ENCODE measurements at regions not wholly inside any gene's neighbourhood (a gene's known extent, or its start where the extent isn't known, plus 50 kb on each side); places are given as distances from the start of the nearest gene placed in this dataset.

DNA sequence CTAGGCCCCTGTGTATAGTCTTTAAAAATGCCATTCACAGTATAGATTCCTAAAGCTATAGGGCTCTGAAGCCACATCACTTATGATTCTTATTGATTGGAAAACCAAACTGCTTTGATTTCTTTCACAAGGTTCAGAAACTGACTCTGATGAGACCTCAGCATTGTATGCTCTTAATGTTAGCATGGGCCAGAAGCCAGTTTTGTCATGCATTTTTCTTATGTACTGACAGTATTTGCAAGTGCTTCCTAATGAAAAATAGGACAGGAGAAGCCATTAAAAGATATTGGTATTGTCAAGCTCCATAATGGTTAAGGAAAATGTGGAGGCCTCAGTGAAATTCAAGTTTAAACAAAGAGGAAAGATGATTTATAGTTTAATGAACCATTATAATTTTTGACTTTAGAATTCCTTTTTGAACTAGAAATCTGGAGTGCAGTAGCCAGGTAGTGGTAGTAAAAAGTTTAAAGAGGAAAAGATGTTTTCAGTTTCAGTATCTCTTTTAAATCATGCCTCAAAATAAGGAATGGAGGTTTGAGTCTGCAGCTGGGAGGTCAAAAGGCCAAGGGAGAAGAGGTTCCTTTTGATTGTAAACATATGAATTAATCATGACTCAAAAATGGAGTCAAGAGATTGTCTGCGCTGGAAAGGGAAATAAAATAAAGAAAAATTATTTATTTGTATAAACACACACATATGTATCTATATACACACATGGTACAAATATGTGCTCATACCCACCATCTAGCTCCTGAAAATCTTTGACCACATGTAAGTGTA is 388.1 kb upstream of the PRICKLE1 start:
- FAIRE-seq (no peak), DNase-seq (ENCODE audit: insufficient read length, low spot score) (no peak)
- TF ChIP-seq, protein P1, sequence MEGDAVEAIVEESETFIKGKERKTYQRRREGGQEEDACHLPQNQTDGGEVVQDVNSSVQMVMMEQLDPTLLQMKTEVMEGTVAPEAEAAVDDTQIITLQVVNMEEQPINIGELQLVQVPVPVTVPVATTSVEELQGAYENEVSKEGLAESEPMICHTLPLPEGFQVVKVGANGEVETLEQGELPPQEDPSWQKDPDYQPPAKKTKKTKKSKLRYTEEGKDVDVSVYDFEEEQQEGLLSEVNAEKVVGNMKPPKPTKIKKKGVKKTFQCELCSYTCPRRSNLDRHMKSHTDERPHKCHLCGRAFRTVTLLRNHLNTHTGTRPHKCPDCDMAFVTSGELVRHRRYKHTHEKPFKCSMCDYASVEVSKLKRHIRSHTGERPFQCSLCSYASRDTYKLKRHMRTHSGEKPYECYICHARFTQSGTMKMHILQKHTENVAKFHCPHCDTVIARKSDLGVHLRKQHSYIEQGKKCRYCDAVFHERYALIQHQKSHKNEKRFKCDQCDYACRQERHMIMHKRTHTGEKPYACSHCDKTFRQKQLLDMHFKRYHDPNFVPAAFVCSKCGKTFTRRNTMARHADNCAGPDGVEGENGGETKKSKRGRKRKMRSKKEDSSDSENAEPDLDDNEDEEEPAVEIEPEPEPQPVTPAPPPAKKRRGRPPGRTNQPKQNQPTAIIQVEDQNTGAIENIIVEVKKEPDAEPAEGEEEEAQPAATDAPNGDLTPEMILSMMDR (IDR thresholded peaks at IDR 0.05; ENCODE audit: insufficient read depth, missing control alignments) = no peak

DNA sequence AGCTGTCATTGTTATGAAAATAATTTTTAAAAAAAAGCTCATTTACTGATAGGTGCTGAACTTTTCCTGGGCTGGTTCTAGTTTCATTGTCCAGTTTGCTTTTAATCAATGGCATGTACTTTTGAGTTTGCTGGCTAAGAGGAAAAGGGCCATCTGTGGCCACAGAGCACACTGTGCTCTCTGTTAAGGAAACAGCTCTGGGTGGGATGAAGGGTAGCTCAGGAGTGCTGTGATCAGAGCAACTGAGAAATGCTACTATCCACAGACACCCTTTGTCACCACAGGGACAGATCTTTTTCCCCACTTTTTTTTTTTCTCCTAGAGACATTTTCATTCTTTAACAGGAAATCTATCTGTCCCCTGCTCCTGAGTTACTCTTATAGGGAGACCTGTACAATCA is 387.1 kb upstream of the PRICKLE1 start:
- FAIRE-seq (no peak), DNase-seq (ENCODE audit: insufficient read length, low spot score) (no peak)
- TF ChIP-seq, protein P1 (IDR thresholded peaks at IDR 0.05; ENCODE audit: insufficient read depth, missing control alignments) = no peak

- FAIRE-seq (no peak), DNase-seq (ENCODE audit: insufficient read length, low spot score) (no peak)
- TF ChIP-seq, protein P1 (IDR thresholded peaks at IDR 0.05; ENCODE audit: insufficient read depth, missing control alignments) = no peak
Observed at GRCh38 chr12:42976122-42976521, 386.6 kb upstream of the PRICKLE1 start.

- no peak for DNase-seq (ENCODE audit: insufficient read length, low spot score)
- no peak for FAIRE-seq
- TF ChIP-seq, protein P1 (IDR thresholded peaks at IDR 0.05; ENCODE audit: insufficient read depth, missing control alignments) = no peak
Observed at GRCh38 chr12:42969355-42969754, 379.8 kb upstream of the PRICKLE1 start.

- DNase-seq (ENCODE audit: insufficient read length, low spot score) = no peak
- FAIRE-seq = no peak
- TF ChIP-seq, protein P1 (IDR thresholded peaks at IDR 0.05; ENCODE audit: insufficient read depth, missing control alignments) = no peak
Observed at GRCh38 chr12:42968426-42968825, 378.9 kb upstream of the PRICKLE1 start.

- FAIRE-seq (no peak), DNase-seq (ENCODE audit: insufficient read length, low spot score) (no peak)
- TF ChIP-seq, protein P1 (IDR thresholded peaks at IDR 0.05; ENCODE audit: insufficient read depth, missing control alignments) = no peak
Observed at GRCh38 chr12:42967850-42968249, 378.3 kb upstream of the PRICKLE1 start.

GRCh38 chr12:42963988-42964387 is 374.4 kb upstream of the PRICKLE1 start:
- FAIRE-seq (no peak), DNase-seq (ENCODE audit: insufficient read length, low spot score) (no peak)
- TF ChIP-seq, protein P1 (IDR thresholded peaks at IDR 0.05; ENCODE audit: insufficient read depth, missing control alignments) = no peak
